Testis (tissue), 2 donors: ENCODE measurements at regions not wholly inside any gene's neighbourhood (a gene's known extent, or its start where the extent isn't known, plus 50 kb on each side); places are given as distances from the start of the nearest gene placed in this dataset.

ENCODE experiments used
- CTCF ChIP-seq, 3 experiments: fragments of 450-650 bp in 2 of 3; fragments of 200-600 bp in 1 of 3; sonication (generic) in 1 of 3; IDR thresholded peaks; one replicate each; pipeline ENCODE4 v1.5.1; 2016 to 2019; ENCODE audit warnings: antibody characterized with exemption in 3 of 3, mild to moderate bottlenecking in 2 of 3, moderate library complexity in 1 of 3
- POLR2A ChIP-seq: fragments of 450-650 bp; IDR thresholded peaks from one replicate; pipeline ENCODE4 v1.6.1; 2017; ENCODE audit warnings: antibody characterized with exemption, mild to moderate bottlenecking, moderate library complexity

GRCh38 chr13:31962731-31963370, 68.7 kb upstream of the FRY start:
- no peak for TF ChIP-seq CTCF (IDR thresholded peaks at IDR 0.05)
- TF ChIP-seq POLR2A: no peak
